Superior temporal gyrus (tissue), 1 donor: ENCODE measurements at regions not wholly inside any gene's neighbourhood (a gene's known extent, or its start where the extent isn't known, plus 50 kb on each side); places are given as distances from the start of the nearest gene placed in this dataset.
"Not testable (repeated sequence)": the region's sequence is repeated elsewhere in the genome, so short reads cannot be mapped to it uniquely, and the experiment has no call there.

Experiments used
- DNase-seq: peaks from one replicate; pipeline ENCODE4 v3.0.0-alpha.2; 2016; ENCODE audit errors: extremely low spot score

DNA sequence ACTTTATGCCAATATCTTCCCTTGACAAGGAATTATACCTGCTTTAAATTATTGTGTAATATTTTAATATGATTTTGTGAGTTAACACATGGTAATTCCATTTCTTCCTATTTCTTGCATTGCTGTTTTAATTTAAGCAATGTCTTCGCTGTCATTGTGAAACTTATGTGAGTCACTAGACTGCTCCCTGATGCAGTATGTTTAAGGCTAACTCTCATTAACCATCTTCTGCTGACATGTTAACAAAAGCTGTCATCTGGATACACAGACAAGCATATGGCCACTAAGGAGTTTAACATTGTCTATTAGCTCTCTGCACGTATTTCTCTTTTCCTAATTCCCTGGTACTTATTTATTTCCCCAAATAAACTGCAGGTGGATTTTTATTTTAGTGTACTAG, 980.8 kb upstream of the CTNND2 start:
- no peak for DNase-seq

DNA sequence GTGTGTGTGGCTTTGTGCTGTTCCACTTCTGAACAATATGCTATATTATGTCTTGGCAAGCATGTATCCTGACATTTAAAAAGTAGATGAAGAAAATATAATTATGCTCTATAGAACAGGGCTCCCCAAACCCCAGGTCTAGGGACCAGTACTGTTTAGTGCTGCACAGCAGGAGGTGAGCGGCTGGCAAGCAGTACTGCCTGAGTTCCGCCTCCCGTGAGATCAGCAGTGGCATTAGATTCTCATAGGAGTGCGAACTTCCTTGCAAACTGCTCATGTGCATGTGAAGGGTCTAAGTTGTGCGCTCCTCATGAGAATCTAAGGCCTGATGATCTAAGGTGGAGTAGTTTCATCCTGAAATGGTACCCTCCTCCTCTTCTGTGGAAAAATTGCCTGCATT, 979.1 kb upstream of the CTNND2 start:
- no peak for DNase-seq

DNA sequence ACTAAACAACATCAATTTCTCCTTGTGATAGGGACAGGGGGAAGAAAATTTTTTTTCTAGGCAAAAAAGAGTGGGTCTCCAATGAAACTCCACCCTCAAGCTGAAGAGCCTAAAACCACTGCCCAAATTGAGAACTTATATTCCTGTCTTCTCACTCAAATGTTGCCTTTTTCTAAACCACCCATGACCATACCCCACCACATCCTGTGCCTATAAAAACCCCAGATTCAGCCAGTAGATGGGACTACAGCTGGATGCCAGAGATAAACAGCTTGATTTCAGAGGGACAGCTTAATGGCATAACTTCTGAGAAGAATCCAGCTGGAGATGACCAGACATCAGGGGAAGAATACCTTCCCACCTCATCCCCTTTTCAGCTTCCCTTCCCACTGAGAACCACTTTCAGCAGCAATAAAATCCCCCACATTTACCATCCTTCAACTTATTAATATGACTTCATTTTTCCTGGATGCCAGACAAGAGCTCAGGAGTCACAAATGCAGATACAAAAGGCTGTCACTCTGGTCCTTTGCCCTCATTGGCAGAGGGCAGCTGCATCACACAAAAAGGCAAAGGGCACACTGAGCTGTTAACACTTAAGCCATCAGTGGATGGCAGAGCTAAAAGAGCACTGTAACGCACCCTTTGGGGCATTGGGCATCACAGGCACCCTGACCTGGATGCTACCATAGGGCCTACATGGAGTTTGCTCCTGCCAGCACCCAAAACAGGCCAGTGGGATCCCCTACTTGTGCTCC, 972.5 kb upstream of the CTNND2 start:
- DNase-seq = no peak

GRCh38 chr5:12870872-12871539, 966.8 kb upstream of the CTNND2 start:
- DNase-seq = no peak

- no peak for DNase-seq
Observed at GRCh38 chr5:12865529-12865928, 961.3 kb upstream of the CTNND2 start.

DNA sequence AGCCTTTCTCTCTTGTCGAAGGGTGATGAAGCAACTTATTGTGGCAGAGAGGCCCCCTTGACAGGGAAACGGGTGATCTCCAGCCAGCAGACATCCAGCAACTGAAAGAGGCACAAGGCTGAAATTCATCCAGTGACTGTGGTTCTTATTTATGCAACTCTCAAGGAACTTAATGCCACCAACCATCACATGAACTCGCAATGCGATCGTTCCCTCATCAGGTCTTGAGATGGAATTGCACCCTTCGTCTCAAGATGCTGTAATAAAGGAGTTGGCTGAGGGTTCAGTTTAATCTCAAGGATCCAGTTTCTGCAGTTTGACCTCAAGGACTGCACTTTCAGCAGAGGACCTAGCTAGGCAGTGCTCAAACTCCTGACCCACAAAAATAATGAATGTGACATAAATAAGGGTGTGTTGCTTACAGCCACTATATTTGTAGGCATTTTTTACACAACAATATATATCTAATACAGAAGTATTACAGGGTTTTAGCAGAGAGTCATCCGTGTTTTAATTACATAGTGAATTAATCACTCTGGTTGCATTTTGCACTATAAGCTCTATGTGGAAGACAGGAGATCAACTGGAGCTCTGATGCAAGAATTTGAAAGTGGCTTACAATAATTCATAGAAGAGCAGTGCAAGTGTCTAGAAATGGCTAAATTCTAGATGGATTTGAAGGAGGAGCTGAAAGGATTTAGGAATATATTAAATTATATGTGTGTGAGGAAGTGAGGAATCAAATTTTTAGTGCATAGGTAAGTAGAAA, 957.8 kb upstream of the CTNND2 start:
- no peak for DNase-seq

GRCh38 chr5:12856105-12856504, 951.9 kb upstream of the CTNND2 start:
- not testable (repeated sequence) for DNase-seq

GRCh38 chr5:12854386-12854785, 950.1 kb upstream of the CTNND2 start:
- DNase-seq = no peak

DNA sequence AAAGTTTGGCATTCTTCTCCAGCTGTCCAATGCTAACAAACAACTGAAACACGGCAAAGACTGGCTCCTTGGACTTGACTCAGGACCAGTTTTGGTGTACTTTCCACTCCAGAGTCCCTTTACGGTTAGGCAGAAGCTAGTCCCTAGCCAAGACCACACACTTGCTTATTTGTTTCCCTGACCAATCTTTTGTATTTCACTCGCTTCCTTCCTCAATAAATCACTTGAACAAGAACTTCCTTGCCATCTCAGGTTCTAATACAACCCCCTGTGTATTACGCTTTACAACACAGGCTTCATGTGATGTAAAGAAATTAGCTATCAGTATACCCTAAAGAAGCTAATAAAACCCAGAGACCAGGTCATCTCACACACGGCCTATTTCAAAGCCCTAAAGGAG, 947.5 kb upstream of the CTNND2 start:
- DNase-seq = no peak

DNA sequence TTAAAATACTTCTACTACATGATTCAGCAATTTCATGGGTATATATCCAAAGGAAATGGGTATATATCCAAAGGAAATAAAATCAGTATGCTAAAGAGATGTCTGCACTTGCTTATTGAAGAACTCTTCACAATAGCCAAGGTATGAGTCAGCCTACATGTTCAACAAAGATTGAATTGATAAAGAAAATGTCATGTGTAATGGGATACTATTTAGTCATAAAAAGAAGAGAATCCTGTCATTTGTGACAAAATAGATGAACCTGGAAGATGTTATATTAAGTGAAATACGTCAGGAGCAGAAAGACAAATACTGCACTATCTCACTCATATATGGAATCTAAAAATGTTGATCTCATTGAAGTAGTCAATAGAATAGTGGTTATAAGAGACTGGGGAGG, 944.5 kb upstream of the CTNND2 start:
- DNase-seq = no peak

GRCh38 chr5:12845549-12846159, 941.4 kb upstream of the CTNND2 start:
- DNase-seq = no peak

DNA sequence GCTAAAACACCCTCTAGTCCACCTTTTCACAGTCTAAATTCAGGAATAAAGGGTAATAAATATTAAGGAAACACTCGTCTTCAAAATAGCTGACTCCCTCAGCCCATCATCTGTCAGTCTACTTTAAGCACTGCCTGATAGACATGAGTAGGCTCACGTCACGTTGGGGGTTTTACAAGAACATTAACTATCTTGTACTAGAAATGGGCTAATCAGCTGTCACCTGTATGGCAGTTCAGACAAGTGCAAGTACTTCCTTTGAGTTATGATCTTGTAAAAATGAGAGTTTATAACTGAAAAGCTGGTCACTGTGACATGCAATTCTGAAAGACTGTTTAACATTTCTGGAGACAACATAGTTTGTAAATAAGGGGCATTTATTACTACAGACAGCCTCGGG, 936.7 kb upstream of the CTNND2 start:
- DNase-seq = no peak

- DNase-seq = no peak
Observed at GRCh38 chr5:12837592-12837991, 933.3 kb upstream of the CTNND2 start.

DNA sequence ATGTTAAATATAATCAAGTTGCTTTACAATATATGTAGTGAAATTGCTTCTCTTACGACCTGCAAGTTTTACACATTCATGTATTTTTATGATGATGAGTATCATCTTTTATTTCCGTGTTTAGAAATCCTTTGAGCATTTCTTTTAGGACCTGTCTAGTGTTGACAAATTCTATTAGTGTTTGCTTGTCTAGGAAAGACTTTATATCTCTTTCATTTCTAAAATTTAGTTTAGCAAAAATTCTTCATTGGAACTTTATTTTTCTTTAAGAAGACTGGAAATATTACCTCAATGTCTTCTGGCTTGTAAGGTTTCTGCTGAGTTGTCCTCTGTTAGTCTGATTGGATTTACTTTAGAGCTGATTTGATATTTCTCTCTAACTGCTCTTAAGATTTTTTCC, 920.9 kb upstream of the CTNND2 start:
- DNase-seq = no peak

DNA sequence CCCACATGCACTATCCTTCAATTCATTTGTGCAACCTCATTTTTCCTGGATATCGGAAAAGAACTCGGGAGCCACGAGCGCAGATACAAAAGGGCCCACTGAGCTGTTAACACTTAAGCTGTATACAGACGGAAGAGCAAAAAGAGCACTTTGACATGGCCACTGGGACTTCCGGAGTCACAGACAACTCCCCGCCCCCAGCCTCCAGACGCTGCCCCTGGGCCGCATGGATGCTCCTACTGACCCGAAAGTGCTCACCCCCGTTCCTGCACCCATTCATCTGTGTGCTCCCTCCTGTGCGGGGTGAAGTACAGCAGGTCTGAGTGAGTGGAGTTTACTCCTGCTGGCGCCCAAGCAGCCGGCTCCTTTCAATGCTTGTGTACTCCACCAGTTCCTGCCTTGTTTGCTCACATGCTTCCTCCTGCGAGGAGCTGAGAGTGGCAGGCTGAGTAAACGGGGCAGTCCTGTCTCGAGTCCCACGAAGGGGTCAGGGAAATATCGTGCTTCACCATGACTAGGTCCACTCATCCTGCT, 901.0 kb upstream of the CTNND2 start:
- DNase-seq = no peak

DNA sequence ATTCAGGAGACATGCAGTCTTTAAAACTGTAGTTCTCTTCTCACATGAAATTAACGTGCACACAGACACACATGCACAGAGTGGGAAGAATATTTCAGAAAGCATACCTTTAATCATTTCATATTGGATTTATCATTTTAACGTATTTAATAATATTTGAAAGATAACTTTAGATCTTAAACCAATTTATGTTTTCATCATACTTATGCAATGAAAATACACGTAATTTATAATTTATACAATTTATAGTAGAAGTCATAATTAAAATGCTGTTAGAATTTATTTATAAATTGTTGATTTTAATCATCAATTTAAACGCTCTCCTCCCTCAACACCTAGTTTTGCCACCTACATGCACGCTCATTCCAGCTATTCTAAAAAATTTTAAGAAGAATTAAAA, 894.9 kb upstream of the CTNND2 start:
- no peak for DNase-seq

GRCh38 chr5:12795333-12795663, 891.1 kb upstream of the CTNND2 start:
- no peak for DNase-seq

DNA sequence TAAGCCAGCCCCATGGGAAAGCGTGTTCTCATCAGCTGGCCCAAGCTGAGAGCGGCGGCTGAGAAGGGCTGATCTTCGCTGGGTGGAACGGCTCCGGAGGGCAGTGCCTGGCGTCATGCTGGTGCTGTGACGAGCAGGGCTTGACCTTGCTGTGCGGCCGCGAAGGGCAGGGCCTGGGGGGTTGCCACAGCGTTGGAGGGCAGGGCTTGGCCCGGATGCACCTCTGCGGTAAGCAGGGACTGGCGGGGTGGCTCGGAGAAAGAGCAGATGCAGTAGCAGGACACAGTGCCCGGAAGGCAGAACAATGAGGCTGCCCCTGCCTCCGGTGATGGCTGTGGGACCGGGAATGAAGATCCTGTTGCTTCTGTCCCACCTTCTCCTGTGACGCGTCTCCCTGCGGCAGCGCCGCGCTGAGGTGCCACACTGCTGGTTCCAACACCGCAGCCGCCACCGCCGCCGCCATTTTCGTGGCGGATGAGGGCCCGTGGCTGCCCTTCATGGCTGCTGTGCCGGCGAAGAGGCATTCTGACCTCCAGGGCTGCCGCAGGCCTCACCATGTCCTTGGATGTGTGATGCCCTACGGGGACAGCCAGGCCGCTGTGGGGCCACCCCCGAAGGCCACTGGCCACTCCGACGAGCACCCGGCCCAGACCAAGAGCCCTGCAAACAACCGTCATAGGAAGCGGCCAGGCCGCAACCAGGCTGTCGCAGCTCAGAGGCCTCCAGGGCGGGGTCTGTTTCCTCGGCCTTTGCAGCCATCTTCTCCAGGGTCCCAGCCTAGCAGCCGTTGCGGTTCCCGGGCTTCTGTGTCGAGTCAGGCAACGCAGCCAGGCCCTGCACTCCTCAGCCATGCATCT, 890.5 kb upstream of the CTNND2 start:
- no peak for DNase-seq

GRCh38 chr5:12793373-12793772, 889.1 kb upstream of the CTNND2 start:
- no peak for DNase-seq

GRCh38 chr5:12780536-12780935, 876.3 kb upstream of the CTNND2 start:
- no peak for DNase-seq

GRCh38 chr5:12777342-12777741, 873.1 kb upstream of the CTNND2 start:
- DNase-seq = no peak
